CD14-positive monocyte (primary cell): ENCODE measurements at regions not wholly inside any gene's neighbourhood (a gene's known extent, or its start where the extent isn't known, plus 50 kb on each side); places are given as distances from the start of the nearest gene placed in this dataset.

Experiments
- DNase-seq, 3 donors: peaks; one replicate each; pipeline ENCODE4 v3.0.0-alpha.2; 2011 to 2022
- H2AFZ ChIP-seq: 2 replicates; pipeline ENCODE4 v1.6.0; 2012; ENCODE audit warnings: mild to moderate bottlenecking, low read depth, low read length, inconsistent platforms; ENCODE audit not compliant: insufficient read depth, poor library complexity, severe bottlenecking
- H3K27ac ChIP-seq, 2 donors: 1 replicate in 1 of 2; 2 replicates in 1 of 2; pipeline ENCODE4 v1.5.1; 2012 to 2013; ENCODE audit warnings: low read length in 2 of 2, control low read depth in 1 of 2, inconsistent platforms in 1 of 2, low read depth in 1 of 2, mild to moderate bottlenecking in 1 of 2
- H3K27me3 ChIP-seq, 2 donors: one replicate each; pipeline versions ENCODE4 v1.6.0 to v1.6.1; 2011 to 2013; ENCODE audit warnings: low read length in 2 of 2; ENCODE audit not compliant: control insufficient read depth in 2 of 2, insufficient read depth in 2 of 2
- H3K36me3 ChIP-seq, 2 donors: replicated peaks in 1 of 2; 1 replicate in 1 of 2; 2 replicates in 1 of 2; pipeline versions ENCODE4 v1.5.1 to v1.6.1; 2012 to 2013; ENCODE audit warnings: low read length in 2 of 2, control low read depth in 1 of 2, inconsistent platforms in 1 of 2, mild to moderate bottlenecking in 1 of 2; ENCODE audit not compliant: insufficient read depth in 2 of 2, control insufficient read depth in 1 of 2
- H3K4me1 ChIP-seq, 2 donors: 1 replicate in 1 of 2; 2 replicates in 1 of 2; pipeline versions ENCODE4 v1.5.1 to v1.6.1; 2012 to 2013; ENCODE audit warnings: low read length in 2 of 2, control low read depth in 1 of 2, inconsistent platforms in 1 of 2, mild to moderate bottlenecking in 1 of 2, moderate library complexity in 1 of 2; ENCODE audit not compliant: insufficient read depth in 2 of 2, control insufficient read depth in 1 of 2
- H3K4me2 ChIP-seq: replicated peaks from 2 replicates; pipeline ENCODE3; 2012; ENCODE audit warnings: low read length, moderate library complexity, mild to moderate bottlenecking; ENCODE audit not compliant: poor library complexity, severe bottlenecking; ENCODE audit errors: extremely low read depth
- H3K4me3 ChIP-seq, 3 experiments: fragments of 200-600 bp in 1 of 3; sonication (generic) in 1 of 3; replicated peaks in 1 of 3; 1 replicate in 2 of 3; 2 replicates in 1 of 3; pipeline ENCODE4 v1.5.1; 2011 to 2013; ENCODE audit warnings: low read length in 3 of 3, mild to moderate bottlenecking in 3 of 3, control low read depth in 2 of 3, low read depth in 2 of 3, inconsistent platforms in 1 of 3, moderate library complexity in 1 of 3
- H3K79me2 ChIP-seq: 2 replicates; pipeline ENCODE4 v1.6.0; 2012; ENCODE audit warnings: mild to moderate bottlenecking, control low read depth, inconsistent platforms, low read length, moderate library complexity; ENCODE audit not compliant: insufficient read depth
- H3K9ac ChIP-seq: 2 replicates; pipeline ENCODE4 v1.6.0; 2017; ENCODE audit warnings: low read length, mild to moderate bottlenecking; ENCODE audit not compliant: insufficient read depth, poor library complexity, severe bottlenecking
- H3K9me3 ChIP-seq, 2 donors: replicated peaks in 1 of 2; 1 replicate in 1 of 2; 2 replicates in 1 of 2; pipeline versions ENCODE4 v1.5.1 to v1.6.1; 2012 to 2013; ENCODE audit warnings: low read length in 2 of 2, control low read depth in 1 of 2; ENCODE audit not compliant: control insufficient read depth in 1 of 2, insufficient read depth in 1 of 2
- H4K20me1 ChIP-seq: 2 replicates; pipeline ENCODE4 v1.6.0; 2012; ENCODE audit warnings: mild to moderate bottlenecking, low read length, control low read depth, moderate library complexity; ENCODE audit not compliant: insufficient read depth
- H3K27ac Mint-ChIP-seq, 7 donors: one replicate each; pipeline ENCODE4 v1.8.0; 2020; ENCODE audit warnings: mild to moderate bottlenecking in 7 of 7, mixed read lengths in 7 of 7, moderate library complexity in 6 of 7, inconsistent platforms in 2 of 7
- H3K27me3 Mint-ChIP-seq, 3 donors: one replicate each; pipeline ENCODE4 v1.8.0; 2021 to 2022; ENCODE audit warnings: low read depth in 3 of 3, mild to moderate bottlenecking in 3 of 3, mixed read lengths in 3 of 3, moderate library complexity in 3 of 3, inconsistent platforms in 1 of 3
- H3K36me3 Mint-ChIP-seq, 2 donors: one replicate each; pipeline ENCODE4 v1.8.0; 2020; ENCODE audit warnings: mixed read lengths in 2 of 2, inconsistent platforms in 1 of 2, mild to moderate bottlenecking in 1 of 2
- H3K4me1 Mint-ChIP-seq: one replicate; pipeline ENCODE4 v1.8.0; 2020; ENCODE audit warnings: mild to moderate bottlenecking, mixed read lengths
- H3K4me3 Mint-ChIP-seq, 2 donors: one replicate each; pipeline ENCODE4 v1.8.0; 2020; ENCODE audit warnings: mild to moderate bottlenecking in 2 of 2, mixed read lengths in 2 of 2, moderate library complexity in 1 of 2
- H3K9me3 Mint-ChIP-seq, 7 donors: one replicate each; pipeline ENCODE4 v1.8.0; 2020 to 2022; ENCODE audit warnings: mixed read lengths in 7 of 7, mild to moderate bottlenecking in 6 of 7, moderate library complexity in 6 of 7, inconsistent platforms in 2 of 7
- WGBS: methylation state at CpG from one replicate; pipeline ENCODE4 v1.1.5; 2013; ENCODE audit warnings: missing lambda C conversion rate; ENCODE audit not compliant: insufficient coverage; 5-methylcytosine and 5-hydroxymethylcytosine counted together
- intact Hi-C, 2 donors: fragments of 100-400 bp; cut with micrococcal nuclease; formaldehyde crosslinking; loops; one replicate each; pipeline versions ENCODE4 v1.15.0 to v1.15.1; 2023
- TF ChIP-seq, protein P1 (sequence below): fragments of 200-600 bp; IDR thresholded peaks from one replicate; pipeline ENCODE4 v1.8.0; 2022; ENCODE audit warnings: antibody characterized with exemption, mild to moderate bottlenecking

DNA sequence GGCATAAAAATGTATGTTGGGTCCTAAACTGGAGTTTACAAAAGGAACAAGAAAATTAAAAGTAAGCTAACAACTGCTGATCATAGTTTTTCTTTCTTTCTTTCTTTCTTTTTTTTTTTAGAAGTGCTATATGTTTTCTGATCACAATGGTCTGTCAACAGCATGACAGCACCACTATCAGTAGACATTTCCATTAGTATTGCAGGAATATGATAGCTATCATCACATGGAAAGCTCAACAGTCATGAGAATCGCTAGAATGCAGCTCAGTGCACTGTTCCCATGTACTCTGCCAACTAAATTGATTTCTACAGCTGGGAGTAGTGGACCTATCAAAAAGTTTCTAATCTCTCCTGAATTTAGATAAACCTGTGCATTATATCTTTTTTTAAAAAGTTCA lies 950.3 kb upstream of the ACVR2A start:
- peaks cover 0 to 3% of the 10 kb centered on the region in 2 donors for H3K9me3 ChIP-seq
- intact Hi-C loops: no loop called here
- H3K27ac Mint-ChIP-seq: no peak overlapping the region
- H3K27me3 ChIP-seq: no peaks in the 10 kb centered on the region
- H2AFZ ChIP-seq: no peak overlapping the region
- H3K79me2 ChIP-seq: no peaks in the 10 kb centered on the region
- no peaks in the 10 kb centered on the region for H3K4me1 Mint-ChIP-seq
- no peak overlapping the region for H3K9ac ChIP-seq
- TF ChIP-seq, protein P1, sequence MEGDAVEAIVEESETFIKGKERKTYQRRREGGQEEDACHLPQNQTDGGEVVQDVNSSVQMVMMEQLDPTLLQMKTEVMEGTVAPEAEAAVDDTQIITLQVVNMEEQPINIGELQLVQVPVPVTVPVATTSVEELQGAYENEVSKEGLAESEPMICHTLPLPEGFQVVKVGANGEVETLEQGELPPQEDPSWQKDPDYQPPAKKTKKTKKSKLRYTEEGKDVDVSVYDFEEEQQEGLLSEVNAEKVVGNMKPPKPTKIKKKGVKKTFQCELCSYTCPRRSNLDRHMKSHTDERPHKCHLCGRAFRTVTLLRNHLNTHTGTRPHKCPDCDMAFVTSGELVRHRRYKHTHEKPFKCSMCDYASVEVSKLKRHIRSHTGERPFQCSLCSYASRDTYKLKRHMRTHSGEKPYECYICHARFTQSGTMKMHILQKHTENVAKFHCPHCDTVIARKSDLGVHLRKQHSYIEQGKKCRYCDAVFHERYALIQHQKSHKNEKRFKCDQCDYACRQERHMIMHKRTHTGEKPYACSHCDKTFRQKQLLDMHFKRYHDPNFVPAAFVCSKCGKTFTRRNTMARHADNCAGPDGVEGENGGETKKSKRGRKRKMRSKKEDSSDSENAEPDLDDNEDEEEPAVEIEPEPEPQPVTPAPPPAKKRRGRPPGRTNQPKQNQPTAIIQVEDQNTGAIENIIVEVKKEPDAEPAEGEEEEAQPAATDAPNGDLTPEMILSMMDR: no peak
- peaks cover 0 to 1% (median 0%) of the 10 kb centered on the region in 3 donors for H3K27me3 Mint-ChIP-seq
- H3K4me2 ChIP-seq: no peak overlapping the region
- no peaks in the 10 kb centered on the region for H3K36me3 Mint-ChIP-seq
- no peaks in the 10 kb centered on the region for H4K20me1 ChIP-seq
- DNase-seq: no peak
- no peak overlapping the region for H3K27ac ChIP-seq
- H3K9me3 Mint-ChIP-seq: peaks cover 0 to 3% (median 2%) of the 10 kb centered on the region in 7 donors
- H3K4me1 ChIP-seq: no peaks in the 10 kb centered on the region
- H3K36me3 ChIP-seq: no peaks in the 10 kb centered on the region
- H3K4me3 ChIP-seq: no peak overlapping the region
- H3K4me3 Mint-ChIP-seq: no peak overlapping the region
- no CpG with 5 or more reads among the region's 1 CpG for WGBS

DNA sequence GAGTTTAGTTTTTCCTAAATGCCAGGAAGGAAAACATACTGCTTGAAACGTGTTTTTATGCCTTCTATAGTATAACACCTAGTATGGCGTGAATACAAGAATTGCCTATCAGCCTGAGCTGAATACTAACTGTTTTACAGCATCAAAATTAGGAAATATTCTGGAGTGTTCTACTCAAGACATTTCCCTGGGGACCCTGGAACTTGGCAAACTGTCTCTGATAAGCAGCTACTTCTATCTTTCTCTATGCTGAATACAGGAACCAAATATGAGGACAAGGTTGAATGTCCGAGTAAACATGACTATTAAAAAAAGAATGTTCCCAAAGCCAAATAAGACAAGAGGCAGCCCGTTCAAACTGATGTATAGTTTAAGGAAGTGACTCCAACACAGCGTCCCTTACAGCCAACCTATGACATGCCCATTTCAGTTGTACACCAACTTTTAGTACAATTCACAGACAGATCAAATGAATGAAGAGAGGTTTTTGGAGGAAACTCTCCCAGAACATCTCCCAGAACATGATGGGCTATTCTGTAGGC lies 951.3 kb upstream of the ACVR2A start:
- Histone ChIP-seq H2AFZ (no peak overlapping the region), H3K4me3 (no peak overlapping the region), H3K36me3 (no peaks in the 10 kb centered on the region), H3K9ac (no peak overlapping the region), H3K27ac (no peak overlapping the region), H3K4me1 (no peaks in the 10 kb centered on the region), H3K27me3 (no peaks in the 10 kb centered on the region), H3K79me2 (no peaks in the 10 kb centered on the region), H3K4me2 (no peak overlapping the region), H3K9me3 (peaks cover 0 to 3% of the 10 kb centered on the region in 2 donors), H4K20me1 (no peaks in the 10 kb centered on the region)
- intact Hi-C loops: no loop called here
- DNase-seq: no peak
- TF ChIP-seq, protein P1: no peak
- H3K4me1 Mint-ChIP-seq: no peaks in the 10 kb centered on the region
- peaks cover 0 to 2% (median 0%) of the 10 kb centered on the region in 3 donors for H3K27me3 Mint-ChIP-seq
- H3K9me3 Mint-ChIP-seq: peaks cover 0 to 3% (median 2%) of the 10 kb centered on the region in 7 donors
- H3K4me3 Mint-ChIP-seq: no peak overlapping the region
- no CpG with 5 or more reads among the region's 5 CpGs for WGBS
- no peak overlapping the region for H3K27ac Mint-ChIP-seq
- no peaks in the 10 kb centered on the region for H3K36me3 Mint-ChIP-seq
